ENCODE measurements at regions not wholly inside any gene's neighbourhood (a gene's known extent, or its start where the extent isn't known, plus 50 kb on each side); places are given as distances from the start of the nearest gene placed in this dataset.

- peak; percentile 78; the same call in 1 of the 2 replicates for TF ChIP-seq FOXJ3 (CRISPR knock-in tag; IDR thresholded peaks at IDR 0.05; ENCODE audit: borderline replicate concordance)
- TF ChIP-seq AHDC1 (CRISPR knock-in tag; IDR thresholded peaks at IDR 0.05; ENCODE audit: borderline replicate concordance): peak; percentile 78; the same call in 1 of the 2 replicates
- TF ChIP-seq PRPF4 (IDR thresholded peaks at IDR 0.05; ENCODE audit: low read depth, low read length, poor library complexity, severe bottlenecking): no peak
- no peak for TF ChIP-seq ZBTB39 (CRISPR knock-in tag; IDR thresholded peaks at IDR 0.05)
- no peak for TF ChIP-seq NFE2 (CRISPR knock-in tag; IDR thresholded peaks at IDR 0.05)
- no peak for TF ChIP-seq CC2D1A (CRISPR knock-in tag; IDR thresholded peaks at IDR 0.05)
- TF ChIP-seq REPIN1 (CRISPR knock-in tag; IDR thresholded peaks at IDR 0.05; ENCODE audit: borderline replicate concordance, low read depth): peak; percentile 61; the same call in 1 of the 2 replicates
- TF ChIP-seq ZNF143 (CRISPR knock-in tag; IDR thresholded peaks at IDR 0.05): no peak
- TF ChIP-seq KLF15 (CRISPR knock-in tag; IDR thresholded peaks at IDR 0.05; ENCODE audit: borderline replicate concordance): no peak
- no peak for TF ChIP-seq XRCC5 (optimal IDR thresholded peaks at IDR 0.05; ENCODE audit: low read length)
- TF ChIP-seq ZNF580 (CRISPR knock-in tag; IDR thresholded peaks at IDR 0.05; ENCODE audit: borderline replicate concordance, low read depth): no peak
- no peak for TF ChIP-seq ZHX2 (IDR thresholded peaks at IDR 0.05; ENCODE audit: low read depth)
- TF ChIP-seq ZHX2 (CRISPR knock-in tag; IDR thresholded peaks at IDR 0.05; ENCODE audit: borderline replicate concordance): no peak
- TF ChIP-seq ZNF317 (CRISPR knock-in tag; IDR thresholded peaks at IDR 0.05): peak; percentile 53; the same call in 1 of the 2 replicates
- no peak for TF ChIP-seq ZNF879 (CRISPR knock-in tag; IDR thresholded peaks at IDR 0.05)
- TF ChIP-seq PHF8 (CRISPR knock-in tag; IDR thresholded peaks at IDR 0.05): no peak; the same call in 1 of the 2 replicates
- TF ChIP-seq GTF2F1 (IDR thresholded peaks at IDR 0.05; ENCODE audit: low read length): no peak
Measured at GRCh38 chr5:102138243-102138653, 157.8 kb downstream of the SLCO4C1 start (continued).
